GM21367 (cell line): ENCODE measurements at regions not wholly inside any gene's neighbourhood (a gene's known extent, or its start where the extent isn't known, plus 50 kb on each side); places are given as distances from the start of the nearest gene placed in this dataset.

Experiments used
- ATAC-seq: cut with Tn5 transposase; IDR thresholded peaks from one replicate; pipeline ENCODE4 v1.9.1; 2021; ENCODE audit not compliant: unreplicated experiment

- no peak for ATAC-seq
These were observed 424.2 kb downstream of the KCTD12 start for GRCh38 chr13:76461999-76462398.

DNA sequence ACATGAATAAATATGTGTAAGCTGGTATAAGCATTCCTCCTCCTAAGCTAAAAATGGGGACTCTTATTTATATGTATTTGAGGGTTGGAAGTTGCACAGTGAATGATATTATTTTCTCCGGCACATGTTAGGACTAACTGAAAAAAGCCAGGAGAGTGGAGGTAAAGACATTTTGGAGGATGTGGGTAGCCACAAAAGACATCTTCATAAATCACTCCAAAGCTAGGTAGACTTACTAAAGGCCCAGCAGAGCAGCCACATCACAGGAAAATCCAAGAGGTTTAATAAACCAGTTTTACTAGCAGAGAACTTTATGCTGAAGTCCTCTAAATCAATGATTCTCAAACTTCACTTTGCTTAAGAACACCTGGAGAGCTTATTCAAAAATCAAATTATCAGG, 424.7 kb downstream of the KCTD12 start:
- no peak for ATAC-seq

DNA sequence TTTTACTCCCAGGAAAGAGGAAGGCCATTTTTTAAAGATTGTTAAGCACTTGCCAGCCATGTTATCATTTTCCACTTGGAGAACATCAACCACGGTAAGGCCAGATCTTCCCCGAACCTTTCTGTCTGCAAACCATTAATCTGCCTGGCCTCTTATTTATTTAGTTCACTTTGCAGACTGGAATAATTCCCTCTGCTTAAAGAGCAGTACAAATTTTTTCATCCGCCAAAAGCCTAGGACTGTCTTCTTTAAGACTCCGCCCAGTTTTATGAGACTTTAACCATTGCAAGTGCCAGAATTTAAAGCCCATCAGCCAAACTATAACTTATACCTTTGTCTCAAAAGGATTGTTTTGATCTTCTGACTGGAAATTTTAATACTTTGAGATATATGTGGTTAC, 426.3 kb downstream of the KCTD12 start:
- ATAC-seq: no peak

DNA sequence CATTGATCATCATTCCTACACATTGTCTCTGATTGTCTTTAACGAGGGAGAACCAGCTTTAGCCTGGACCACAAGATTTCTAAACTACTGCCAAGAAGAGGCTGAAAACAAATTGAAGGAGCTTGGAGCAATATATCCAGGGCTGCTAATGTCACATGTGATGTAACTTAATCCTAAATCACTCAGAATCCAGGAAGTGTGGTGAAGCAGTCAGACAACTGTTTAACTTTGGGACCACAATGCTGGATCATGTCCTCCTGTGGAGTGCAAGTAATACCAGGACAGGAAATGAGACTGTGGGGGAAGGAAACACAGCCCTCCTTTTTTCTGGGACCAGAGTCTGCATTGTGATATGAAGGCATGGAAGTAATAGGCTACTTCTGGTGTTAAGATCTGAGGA, 430.2 kb downstream of the KCTD12 start:
- ATAC-seq: no peak

GRCh38 chr13:76454991-76455390, 431.2 kb downstream of the KCTD12 start:
- ATAC-seq: no peak

- no peak for ATAC-seq
These were observed 436.5 kb downstream of the KCTD12 start for GRCh38 chr13:76449716-76450115.

DNA sequence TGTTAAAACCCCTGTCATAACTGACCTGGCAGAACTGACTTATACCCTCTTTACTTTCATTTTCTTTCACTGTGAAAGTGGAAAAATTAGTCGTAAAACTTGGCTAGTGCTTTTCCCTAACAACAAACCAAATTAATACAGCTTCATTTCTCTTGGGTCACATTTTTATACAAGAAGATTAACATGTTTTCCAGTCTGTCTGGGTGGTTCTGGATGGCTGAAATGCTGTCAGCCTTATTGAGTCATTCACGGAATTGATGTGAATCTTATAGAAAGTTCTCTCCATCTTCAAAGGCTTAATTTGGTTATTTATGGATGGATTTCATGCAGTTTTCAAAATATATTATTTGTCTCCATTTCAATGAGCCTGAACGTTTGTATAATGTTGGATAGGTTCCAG, 440.0 kb downstream of the KCTD12 start:
- ATAC-seq: no peak

- peak; percentile 97 for ATAC-seq
These were observed 445.6 kb downstream of the KCTD12 start for GRCh38 chr13:76440568-76440967.

DNA sequence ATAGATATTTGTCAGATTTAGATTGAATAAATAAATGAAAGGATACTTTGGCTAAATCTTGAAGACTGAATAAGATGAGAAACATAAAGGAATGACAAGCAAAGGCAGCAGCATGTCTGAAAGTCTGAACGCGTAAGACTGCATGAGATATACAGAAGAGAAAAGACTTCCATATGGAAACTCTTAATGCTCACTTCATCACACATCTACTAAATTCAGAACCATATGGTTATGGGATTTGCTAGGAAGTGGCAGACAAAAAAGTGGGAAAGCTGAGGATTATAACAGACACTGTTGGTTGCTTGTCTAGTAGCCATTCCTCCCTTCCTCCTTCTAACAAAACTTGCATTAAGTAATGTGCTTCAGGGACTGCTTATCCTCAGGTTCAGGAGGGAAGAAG, 446.7 kb downstream of the KCTD12 start:
- no peak for ATAC-seq

DNA sequence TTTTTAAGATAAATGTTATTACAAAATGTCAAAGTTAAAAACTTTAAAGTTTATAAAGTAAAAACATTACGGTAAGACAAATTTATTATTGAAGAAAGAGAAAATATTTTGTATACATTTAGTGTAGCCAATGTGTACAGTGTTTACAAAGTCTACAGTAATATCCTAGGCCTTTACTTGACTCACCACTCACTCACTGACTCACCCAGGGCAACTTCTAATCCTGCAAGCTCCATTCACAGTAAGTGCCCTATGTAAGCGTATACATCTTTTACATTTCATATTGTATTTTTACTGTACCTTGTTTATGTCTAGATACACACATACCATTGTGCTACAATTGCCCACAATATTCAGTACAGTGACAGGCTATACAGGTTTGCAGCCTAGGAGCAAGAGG, 448.2 kb downstream of the KCTD12 start:
- ATAC-seq: no peak

DNA sequence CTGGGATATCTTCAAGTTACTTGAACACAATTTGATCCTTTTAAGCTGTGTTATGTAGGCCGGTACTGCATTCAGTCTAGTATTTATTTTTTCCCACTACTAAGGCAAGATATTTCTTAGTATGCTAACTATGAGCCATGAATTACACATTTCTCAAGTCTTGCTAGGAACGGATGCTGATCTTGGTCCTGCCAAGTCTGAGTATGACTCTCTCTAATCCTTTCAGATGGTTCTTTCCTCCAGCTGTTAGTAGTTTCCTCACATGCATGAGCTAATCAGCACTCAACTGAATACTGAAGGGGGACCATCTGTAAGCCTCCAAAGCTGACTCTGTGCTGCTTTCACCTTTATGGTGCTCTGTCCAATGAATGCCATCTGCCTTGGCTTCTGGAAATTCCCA, 460.3 kb downstream of the KCTD12 start:
- ATAC-seq: no peak

- ATAC-seq: no peak
These were observed 465.2 kb downstream of the KCTD12 start for GRCh38 chr13:76421011-76421410.

DNA sequence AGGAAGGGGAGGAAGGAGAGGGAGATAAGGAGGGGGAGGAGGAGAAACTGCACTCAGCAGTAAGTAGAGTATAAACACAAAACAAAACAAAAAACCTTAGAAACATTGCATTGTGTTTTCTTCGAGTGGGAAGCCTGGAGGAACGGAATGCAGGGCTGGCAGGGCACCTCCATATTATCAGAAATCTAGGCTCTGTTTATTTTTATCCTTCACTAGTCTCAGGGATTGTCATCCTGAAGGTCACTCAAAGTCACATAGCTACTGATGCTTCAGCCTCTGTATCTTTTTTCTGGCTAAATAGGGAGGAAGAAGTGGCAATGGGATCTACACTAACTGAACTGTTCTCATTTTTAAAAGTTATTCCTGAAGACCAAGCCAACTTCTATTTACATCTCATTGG, 467.8 kb downstream of the KCTD12 start:
- no peak for ATAC-seq

GRCh38 chr13:76414320-76414719, 471.9 kb downstream of the KCTD12 start:
- ATAC-seq: no peak

DNA sequence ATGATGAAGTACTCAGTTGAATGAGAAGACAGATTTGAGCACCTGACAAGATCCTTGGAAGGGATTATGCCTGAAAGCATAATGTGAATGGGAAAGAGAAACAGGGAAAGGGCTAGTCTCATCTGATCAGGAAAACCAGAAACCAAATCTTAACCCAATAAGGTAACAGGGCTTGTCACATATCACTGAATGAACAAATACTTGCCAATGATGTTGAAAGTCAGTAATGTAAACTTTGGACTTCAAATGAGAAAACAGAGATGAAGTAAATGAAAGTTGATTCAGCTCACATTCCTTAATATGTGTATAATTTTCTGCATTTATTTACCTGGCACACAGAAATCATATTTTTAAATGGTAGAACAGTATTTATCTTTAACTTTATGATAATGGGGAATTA, 480.0 kb downstream of the KCTD12 start:
- no peak for ATAC-seq

GRCh38 chr13:76398425-76398824, 487.8 kb downstream of the KCTD12 start:
- no peak for ATAC-seq

GRCh38 chr13:76397413-76397812, 488.8 kb downstream of the KCTD12 start:
- no peak for ATAC-seq

- ATAC-seq: no peak
These were observed 496.9 kb downstream of the KCTD12 start for GRCh38 chr13:76389321-76389720.

DNA sequence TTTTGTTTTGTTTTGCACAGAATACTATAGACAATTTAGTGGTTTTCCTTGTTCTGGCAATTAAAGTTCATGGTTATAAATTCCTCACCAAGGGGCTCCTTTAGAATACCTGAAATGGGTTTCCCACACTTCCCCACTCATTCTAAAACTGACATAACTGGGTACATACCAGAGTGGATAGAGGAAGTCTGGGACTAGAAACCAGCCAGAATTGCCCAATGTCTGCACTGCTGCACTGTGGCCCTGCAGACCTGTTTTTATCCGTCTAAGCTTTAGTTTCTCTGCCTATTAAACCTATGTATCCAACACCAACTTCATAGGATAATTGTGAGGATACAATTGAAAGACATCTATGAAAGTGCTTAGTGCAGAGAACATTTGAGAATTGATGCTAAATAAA, 498.6 kb downstream of the KCTD12 start:
- ATAC-seq: no peak

DNA sequence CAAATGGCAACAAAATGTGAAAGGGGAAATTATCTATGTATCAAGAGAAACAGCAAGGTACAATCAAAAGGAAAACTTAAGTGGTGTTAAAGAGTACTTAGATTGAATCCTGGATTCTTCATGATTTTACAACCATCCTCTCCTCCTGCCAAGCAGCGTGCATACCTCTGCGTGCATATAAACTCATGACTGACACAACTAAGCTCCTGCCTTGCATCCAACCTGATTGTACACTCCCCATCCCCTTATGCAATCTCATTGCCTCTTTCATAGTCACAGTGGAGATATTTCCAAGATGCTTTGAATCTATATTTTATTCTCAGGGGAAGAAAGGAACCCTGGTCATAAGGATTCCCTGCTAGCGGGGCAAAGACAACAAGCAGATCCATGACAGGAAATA, 499.9 kb downstream of the KCTD12 start:
- no peak for ATAC-seq

- no peak for ATAC-seq
These were observed 500.6 kb downstream of the KCTD12 start for GRCh38 chr13:76385586-76385985.

DNA sequence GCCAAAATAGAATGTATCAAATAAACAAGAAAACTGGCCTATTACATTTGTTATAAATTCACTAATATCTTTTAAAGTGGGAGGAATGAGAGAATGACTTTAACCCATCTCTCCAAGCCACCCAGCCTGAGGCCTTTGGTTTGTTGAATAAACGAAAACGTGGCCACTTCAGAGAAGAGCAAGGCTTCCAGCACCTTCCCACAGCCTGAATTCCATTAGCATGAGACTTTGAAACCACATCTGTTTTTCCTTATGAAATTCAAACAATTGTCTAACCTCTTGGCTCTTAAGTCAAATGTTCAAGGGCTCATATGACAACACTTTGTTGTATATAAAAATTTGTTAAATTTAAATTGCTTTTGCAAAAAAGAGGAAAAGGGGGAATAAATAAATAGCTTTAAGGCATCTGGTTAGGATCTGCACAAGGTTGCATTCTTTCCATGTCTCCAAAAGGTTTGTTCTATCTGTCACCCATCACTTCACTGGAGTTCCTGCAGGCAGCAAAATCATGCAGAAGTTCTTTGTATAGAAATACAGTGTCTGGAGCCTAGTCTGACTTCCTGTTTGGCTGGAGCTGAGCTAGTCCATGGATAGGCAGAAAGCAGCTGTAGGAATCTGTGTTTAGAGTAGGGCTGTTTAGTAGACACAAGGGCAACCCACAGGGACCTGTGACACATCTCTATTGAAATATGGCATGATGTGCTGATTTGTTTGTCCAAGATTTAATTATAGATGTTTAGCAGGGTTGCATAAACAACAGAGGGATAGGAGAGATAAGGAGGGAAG, 502.3 kb downstream of the KCTD12 start:
- no peak for ATAC-seq

DNA sequence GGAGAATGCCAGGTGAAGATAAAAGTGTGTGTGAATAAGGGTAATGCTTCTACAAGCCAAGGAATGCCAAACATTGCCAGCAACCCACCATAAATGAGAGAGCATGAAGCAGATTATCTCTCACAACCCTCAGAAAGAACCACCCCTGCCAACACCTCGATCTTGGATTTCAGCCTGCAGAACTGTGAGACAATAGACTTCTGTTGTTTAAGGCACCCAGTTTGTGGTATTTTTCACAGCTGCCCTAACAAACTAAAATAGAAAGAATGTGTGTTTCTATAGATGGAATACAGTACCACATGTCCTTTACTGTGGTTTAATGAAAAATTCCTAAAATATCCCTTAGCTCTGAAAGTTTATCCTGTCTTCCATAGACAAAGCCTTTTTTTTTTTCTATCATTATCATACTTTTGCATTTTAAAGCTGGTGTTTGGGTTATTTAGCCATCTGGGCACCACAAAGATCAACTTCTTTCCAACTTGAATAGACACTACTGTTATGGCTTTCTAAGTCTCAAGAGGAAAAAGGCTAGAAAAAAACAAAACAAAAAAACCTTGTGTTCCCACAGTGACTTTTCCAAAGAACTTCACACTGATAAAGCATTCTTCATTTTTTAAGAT, 505.6 kb downstream of the KCTD12 start:
- ATAC-seq: no peak
